ENCODE measurements at regions not wholly inside any gene's neighbourhood (a gene's known extent, or its start where the extent isn't known, plus 50 kb on each side); places are given as distances from the start of the nearest gene placed in this dataset.

- H3K36me3 Mint-ChIP-seq (ENCODE audit: unreplicated experiment): peaks cover 2% of the 10 kb centered on the region
- no peaks in the 10 kb centered on the region for H3K27me3 Mint-ChIP-seq (ENCODE audit: unreplicated experiment)
- no peak for TF ChIP-seq CTCF (IDR thresholded peaks at IDR 0.05)
- peaks cover 2% of the 10 kb centered on the region for H3K4me1 Mint-ChIP-seq (ENCODE audit: unreplicated experiment)
- no peak for DNase-seq (ENCODE audit: extremely low spot score, unreplicated experiment)
- no peak overlapping the region for H3K27ac Mint-ChIP-seq (ENCODE audit: unreplicated experiment)
- no peak overlapping the region for H3K4me3 Mint-ChIP-seq (ENCODE audit: unreplicated experiment)
- peaks cover 21% of the 10 kb centered on the region for H3K9me3 Mint-ChIP-seq (ENCODE audit: unreplicated experiment)
Observed at GRCh38 chr10:4538016-4538415, 288.0 kb upstream of the AKR1E2 start.

- Mint-ChIP-seq H3K27ac (ENCODE audit: unreplicated experiment) (no peak overlapping the region), H3K27me3 (ENCODE audit: unreplicated experiment) (no peaks in the 10 kb centered on the region)
Observed at GRCh38 chr10:4535521-4535920, 290.5 kb upstream of the AKR1E2 start.

GRCh38 chr10:4533621-4534020 is 292.4 kb upstream of the AKR1E2 start:
- DNase-seq (ENCODE audit: extremely low spot score, unreplicated experiment): no peak
- Mint-ChIP-seq H3K36me3 (ENCODE audit: unreplicated experiment) (no peaks in the 10 kb centered on the region), H3K4me3 (ENCODE audit: unreplicated experiment) (no peak overlapping the region), H3K4me1 (ENCODE audit: unreplicated experiment) (peaks cover 6% of the 10 kb centered on the region), H3K9me3 (ENCODE audit: unreplicated experiment) (peaks cover 18% of the 10 kb centered on the region), H3K27me3 (ENCODE audit: unreplicated experiment) (no peaks in the 10 kb centered on the region), H3K27ac (ENCODE audit: unreplicated experiment) (no peak overlapping the region)
- TF ChIP-seq CTCF (IDR thresholded peaks at IDR 0.05): no peak

More at GRCh38 chr10:4535521-4535920, 290.5 kb upstream of the AKR1E2 start:
- H3K4me3 Mint-ChIP-seq (ENCODE audit: unreplicated experiment): no peak overlapping the region
- TF ChIP-seq CTCF (IDR thresholded peaks at IDR 0.05): no peak
- no peak for DNase-seq (ENCODE audit: extremely low spot score, unreplicated experiment)
- H3K9me3 Mint-ChIP-seq (ENCODE audit: unreplicated experiment): peaks cover 18% of the 10 kb centered on the region
- H3K36me3 Mint-ChIP-seq (ENCODE audit: unreplicated experiment): peaks cover 2% of the 10 kb centered on the region
- peaks cover 6% of the 10 kb centered on the region for H3K4me1 Mint-ChIP-seq (ENCODE audit: unreplicated experiment)

- DNase-seq (ENCODE audit: extremely low spot score, unreplicated experiment): no peak
- Mint-ChIP-seq H3K36me3 (ENCODE audit: unreplicated experiment) (no peaks in the 10 kb centered on the region), H3K4me3 (ENCODE audit: unreplicated experiment) (no peak overlapping the region), H3K27ac (ENCODE audit: unreplicated experiment) (no peak overlapping the region), H3K4me1 (ENCODE audit: unreplicated experiment) (peaks cover 6% of the 10 kb centered on the region), H3K27me3 (ENCODE audit: unreplicated experiment) (no peaks in the 10 kb centered on the region), H3K9me3 (ENCODE audit: unreplicated experiment) (peaks cover 15% of the 10 kb centered on the region)
- no peak for TF ChIP-seq CTCF (IDR thresholded peaks at IDR 0.05)
Observed at GRCh38 chr10:4532976-4533375, 293.0 kb upstream of the AKR1E2 start.

- H3K9me3 Mint-ChIP-seq (ENCODE audit: unreplicated experiment): peaks cover 10% of the 10 kb centered on the region
- no peak for TF ChIP-seq CTCF (IDR thresholded peaks at IDR 0.05)
- no peaks in the 10 kb centered on the region for H3K27me3 Mint-ChIP-seq (ENCODE audit: unreplicated experiment)
- H3K4me1 Mint-ChIP-seq (ENCODE audit: unreplicated experiment): peaks cover 10% of the 10 kb centered on the region
- H3K27ac Mint-ChIP-seq (ENCODE audit: unreplicated experiment): no peak overlapping the region
- H3K4me3 Mint-ChIP-seq (ENCODE audit: unreplicated experiment): no peak overlapping the region
- no peaks in the 10 kb centered on the region for H3K36me3 Mint-ChIP-seq (ENCODE audit: unreplicated experiment)
- DNase-seq (ENCODE audit: extremely low spot score, unreplicated experiment): no peak
Observed at GRCh38 chr10:4532467-4532866, 293.5 kb upstream of the AKR1E2 start.

Data from osteocyte (in vitro differentiated cells).